ENCODE measurements at regions not wholly inside any gene's neighbourhood (a gene's known extent, or its start where the extent isn't known, plus 50 kb on each side); places are given as distances from the start of the nearest gene placed in this dataset.
"Not testable (repeated sequence)": the region's sequence is repeated elsewhere in the genome, so short reads cannot be mapped to it uniquely, and the experiment has no call there.

GRCh38 chr1:10916991-10917390 is 95.5 kb upstream of the TARDBP start:
- Mint-ChIP-seq H3K9me3 (no peaks in the 10 kb centered on the region), H3K27me3 (ENCODE audit: low read depth in 3 of 3) (peaks cover 0 to 7% (median 6%) of the 10 kb centered on the region in 3 donors), H3K27ac (no peak overlapping the region)

DNA sequence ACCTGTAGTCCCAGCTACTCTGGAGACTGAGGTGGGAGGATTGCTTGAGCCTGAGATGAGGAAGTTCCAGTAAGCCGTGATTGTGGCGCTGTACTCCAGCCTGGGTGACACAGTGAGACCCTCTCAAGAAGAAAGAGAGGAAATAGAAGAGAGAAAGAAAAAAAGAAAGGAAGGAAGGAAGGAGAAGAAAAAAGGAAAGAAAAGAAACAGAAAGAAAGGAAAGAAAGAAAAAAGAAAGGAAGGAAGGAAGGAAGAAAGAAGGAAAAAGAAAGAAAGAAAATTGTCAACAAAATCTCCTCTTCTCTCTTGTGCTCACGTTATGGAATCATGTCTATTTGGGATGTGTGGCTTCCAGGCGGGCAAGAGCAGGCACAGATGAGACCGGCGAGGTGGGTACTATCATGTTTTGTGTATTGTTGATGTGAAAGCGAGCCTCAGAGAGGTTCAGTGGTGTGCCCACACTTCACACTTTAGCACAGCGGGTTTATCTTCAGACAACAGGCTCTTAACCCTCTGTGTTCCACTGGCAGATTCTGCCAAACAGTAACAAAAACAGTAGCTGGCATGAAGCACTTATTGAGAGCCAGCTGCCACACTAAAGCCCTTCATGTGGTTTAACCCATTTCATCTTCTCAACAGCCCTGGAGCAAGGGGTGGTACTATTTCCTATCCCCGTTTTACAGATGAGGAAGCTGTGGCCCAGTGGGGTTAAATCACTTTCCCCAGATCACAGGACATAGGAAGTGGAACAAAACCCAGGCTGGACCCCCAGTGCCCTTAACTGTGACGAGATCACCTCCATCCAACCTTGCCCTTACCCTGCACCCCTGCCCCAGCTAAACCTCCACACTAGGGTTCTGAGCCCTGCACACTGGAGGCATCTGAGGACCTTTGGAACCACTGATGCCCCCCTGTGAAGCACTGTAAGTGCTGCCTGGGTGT is 94.7 kb upstream of the TARDBP start:
- no peaks in the 10 kb centered on the region for H3K9me3 Mint-ChIP-seq
- peak overlapping the region in 5 of 6 donors; percentile 72 to 87 (median 85) for H3K27ac Mint-ChIP-seq
- H3K4me1 Mint-ChIP-seq: peaks cover 29 to 30% of the 10 kb centered on the region in 2 donors
- peak; percentile 47 to 69 (median 52) for DNase-seq
- peak overlapping the region; percentile 80 to 91 (median 86) for H3K4me3 Mint-ChIP-seq
- peaks cover 2 to 7% (median 6%) of the 10 kb centered on the region in 3 donors for H3K27me3 Mint-ChIP-seq (ENCODE audit: low read depth in 3 of 3)
- H3K36me3 Mint-ChIP-seq: no peaks in the 10 kb centered on the region

More at GRCh38 chr1:10916991-10917390, 95.5 kb upstream of the TARDBP start:
- no peaks in the 10 kb centered on the region for H3K36me3 Mint-ChIP-seq
- DNase-seq: no peak
- H3K4me3 Mint-ChIP-seq: peak overlapping the region; percentile 11 to 91 (median 86)
- H3K4me1 Mint-ChIP-seq: peaks cover 29 to 30% of the 10 kb centered on the region in 2 donors

DNA sequence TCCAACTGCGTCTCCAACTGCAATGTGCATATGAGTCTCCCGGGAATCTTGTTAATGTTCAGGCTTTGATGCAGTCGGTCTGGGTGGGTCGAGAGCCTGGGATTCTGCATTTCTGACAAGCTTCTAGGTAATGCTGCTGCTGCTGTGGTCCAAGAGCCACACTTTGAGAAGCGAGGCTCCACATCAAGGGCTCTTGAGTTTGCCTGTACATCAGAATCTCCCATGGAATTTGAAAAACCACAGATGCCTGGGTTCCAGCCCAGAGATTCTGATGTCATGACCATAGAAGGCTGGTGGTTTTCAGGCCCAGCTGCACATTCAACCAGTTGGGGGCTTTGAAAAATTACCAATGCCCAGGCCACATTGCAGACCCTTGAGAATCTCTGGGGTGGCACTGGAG is 93.9 kb upstream of the TARDBP start:
- Mint-ChIP-seq H3K4me1 (peaks cover 29 to 30% of the 10 kb centered on the region in 2 donors), H3K9me3 (no peaks in the 10 kb centered on the region), H3K27me3 (ENCODE audit: low read depth in 3 of 3) (peaks cover 2 to 6% (median 5%) of the 10 kb centered on the region in 3 donors), H3K36me3 (no peaks in the 10 kb centered on the region), H3K4me3 (peak overlapping the region; percentile 21 to 90 (median 52)), H3K27ac (peak overlapping the region in 4 of 6 donors; percentile 5 to 65 (median 52))
- no peak for DNase-seq

GRCh38 chr1:10920063-10920626 is 92.3 kb upstream of the TARDBP start:
- Mint-ChIP-seq H3K9me3 (no peaks in the 10 kb centered on the region), H3K4me3 (no peak overlapping the region), H3K4me1 (peaks cover 29 to 30% of the 10 kb centered on the region in 2 donors), H3K36me3 (no peaks in the 10 kb centered on the region), H3K27ac (no peak overlapping the region), H3K27me3 (ENCODE audit: low read depth in 3 of 3) (peaks cover 2 to 5% (median 4%) of the 10 kb centered on the region in 3 donors)
- no peak for DNase-seq

DNA sequence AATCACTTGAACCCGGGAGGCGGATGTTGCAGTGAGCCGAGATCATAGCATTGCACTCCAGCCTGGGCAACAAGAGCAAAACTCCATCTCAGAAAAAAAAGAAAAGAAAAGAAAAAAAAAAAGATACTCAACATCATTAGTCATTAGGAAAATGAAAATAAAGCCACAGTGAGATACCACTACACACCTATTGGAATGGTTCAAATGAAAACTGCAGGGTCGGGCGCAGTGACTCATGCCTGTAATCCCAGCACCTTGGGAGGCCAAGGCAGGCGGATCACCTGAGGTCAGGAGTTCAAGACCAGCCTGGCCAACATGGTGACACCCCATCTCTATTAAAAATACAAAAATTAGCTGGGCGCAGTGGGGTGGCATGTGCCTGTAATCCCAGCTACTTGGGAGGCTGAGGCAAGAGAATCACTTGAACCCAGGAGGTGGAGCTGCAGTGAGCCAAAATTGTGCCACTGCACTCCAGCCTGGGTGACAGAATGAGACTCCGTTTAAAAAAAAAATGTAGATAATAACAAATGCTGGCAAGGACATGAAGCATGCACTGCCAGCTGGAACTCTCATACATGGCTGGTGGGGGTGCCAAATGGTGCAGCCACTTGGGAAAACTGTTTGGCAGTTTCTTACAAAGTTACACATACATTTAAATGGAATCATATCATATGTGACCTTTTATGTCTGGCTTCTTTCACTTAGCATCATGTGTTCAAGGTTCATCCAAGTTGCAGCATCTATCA is 90.0 kb upstream of the TARDBP start:
- not testable (repeated sequence) for H3K4me3 Mint-ChIP-seq; H3K27ac Mint-ChIP-seq; H3K27me3 Mint-ChIP-seq (ENCODE audit: low read depth in 3 of 3); H3K9me3 Mint-ChIP-seq; DNase-seq; H3K36me3 Mint-ChIP-seq
- peaks cover 12 to 13% of the 10 kb centered on the region in 2 donors for H3K4me1 Mint-ChIP-seq

DNA sequence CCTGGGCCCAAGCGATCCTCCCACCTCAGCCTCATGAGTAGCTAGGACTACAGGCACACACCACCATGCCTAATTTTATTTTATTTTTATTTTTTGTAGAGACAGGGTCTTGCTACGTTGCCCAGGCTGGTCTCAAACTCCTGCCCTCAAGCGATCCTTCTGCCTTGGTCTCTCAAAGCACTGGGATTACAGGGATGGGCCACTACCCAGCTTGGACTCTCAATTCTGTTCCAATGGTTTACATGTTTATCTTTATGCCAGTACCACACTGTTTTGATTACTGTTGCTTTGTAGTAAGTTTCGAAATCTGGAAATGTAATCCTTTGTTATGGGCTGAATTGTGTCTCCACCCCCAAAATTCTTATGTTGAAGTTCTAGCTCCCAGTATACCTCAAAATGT is 88.4 kb upstream of the TARDBP start:
- no peak for DNase-seq
- no peaks in the 10 kb centered on the region for H3K36me3 Mint-ChIP-seq
- H3K27ac Mint-ChIP-seq: no peak overlapping the region
- peaks cover 0 to 1% of the 10 kb centered on the region in 2 donors for H3K4me1 Mint-ChIP-seq
- H3K4me3 Mint-ChIP-seq: no peak overlapping the region
- peaks cover 0 to 1% (median 0%) of the 10 kb centered on the region in 6 donors for H3K9me3 Mint-ChIP-seq
- peaks cover 1 to 3% (median 2%) of the 10 kb centered on the region in 3 donors for H3K27me3 Mint-ChIP-seq (ENCODE audit: low read depth in 3 of 3)

GRCh38 chr1:10928654-10929053 is 83.8 kb upstream of the TARDBP start:
- Mint-ChIP-seq H3K4me3 (no peak overlapping the region), H3K27me3 (ENCODE audit: low read depth in 3 of 3) (peaks cover 0 to 1% (median 0%) of the 10 kb centered on the region in 3 donors), H3K9me3 (peaks cover 0 to 3% (median 0%) of the 10 kb centered on the region in 6 donors), H3K4me1 (peaks cover 13 to 15% of the 10 kb centered on the region in 2 donors), H3K36me3 (no peaks in the 10 kb centered on the region), H3K27ac (peak overlapping the region in 1 of 6 donors; percentile 34)
- DNase-seq: no peak

GRCh38 chr1:10932088-10932487 is 80.4 kb upstream of the TARDBP start:
- H3K27me3 Mint-ChIP-seq (ENCODE audit: low read depth in 3 of 3): peaks cover 0 to 1% (median 0%) of the 10 kb centered on the region in 3 donors
- peak overlapping the region; percentile 0 to 70 (median 20) for H3K27ac Mint-ChIP-seq
- peak; percentile 31 to 51 (median 47) for DNase-seq
- H3K4me3 Mint-ChIP-seq: peak overlapping the region in 4 of 5 donors; percentile 15 to 74 (median 55)
- H3K36me3 Mint-ChIP-seq: no peaks in the 10 kb centered on the region
- peaks cover 13 to 15% of the 10 kb centered on the region in 2 donors for H3K4me1 Mint-ChIP-seq
- peaks cover 0 to 3% (median 0%) of the 10 kb centered on the region in 6 donors for H3K9me3 Mint-ChIP-seq

- Mint-ChIP-seq H3K9me3 (no peaks in the 10 kb centered on the region), H3K4me3 (no peak overlapping the region), H3K27ac (no peak overlapping the region), H3K27me3 (ENCODE audit: low read depth in 3 of 3) (peaks cover 0 to 3% (median 0%) of the 10 kb centered on the region in 3 donors), H3K36me3 (no peaks in the 10 kb centered on the region), H3K4me1 (peaks cover 13 to 15% of the 10 kb centered on the region in 2 donors)
- no peak for DNase-seq
Observed at GRCh38 chr1:10934150-10934818, 78.2 kb upstream of the TARDBP start.

GRCh38 chr1:10935246-10935645 is 77.2 kb upstream of the TARDBP start:
- H3K9me3 Mint-ChIP-seq: no peaks in the 10 kb centered on the region
- H3K27me3 Mint-ChIP-seq (ENCODE audit: low read depth in 3 of 3): peaks cover 0 to 3% (median 1%) of the 10 kb centered on the region in 3 donors
- no peak for DNase-seq
- H3K4me3 Mint-ChIP-seq: no peak overlapping the region
- H3K36me3 Mint-ChIP-seq: no peaks in the 10 kb centered on the region
- no peak overlapping the region for H3K27ac Mint-ChIP-seq
- H3K4me1 Mint-ChIP-seq: peaks cover 21 to 22% of the 10 kb centered on the region in 2 donors

GRCh38 chr1:10935724-10936123 is 76.7 kb upstream of the TARDBP start:
- Mint-ChIP-seq H3K36me3 (no peaks in the 10 kb centered on the region), H3K27ac (no peak overlapping the region), H3K4me3 (no peak overlapping the region), H3K9me3 (no peaks in the 10 kb centered on the region), H3K4me1 (peaks cover 24 to 26% of the 10 kb centered on the region in 2 donors), H3K27me3 (ENCODE audit: low read depth in 3 of 3) (peaks cover 0 to 3% (median 1%) of the 10 kb centered on the region in 3 donors)
- DNase-seq: no peak

GRCh38 chr1:10936998-10937901 is 75.2 kb upstream of the TARDBP start:
- Mint-ChIP-seq H3K9me3 (no peaks in the 10 kb centered on the region), H3K27ac (no peak overlapping the region), H3K36me3 (no peaks in the 10 kb centered on the region), H3K4me3 (no peak overlapping the region), H3K4me1 (peaks cover 16 to 21% of the 10 kb centered on the region in 2 donors), H3K27me3 (ENCODE audit: low read depth in 3 of 3) (peaks cover 0 to 3% (median 1%) of the 10 kb centered on the region in 3 donors)
- no peak for DNase-seq
